GM21360 (cell line): ENCODE measurements at regions not wholly inside any gene's neighbourhood (a gene's known extent, or its start where the extent isn't known, plus 50 kb on each side); places are given as distances from the start of the nearest gene placed in this dataset.
"Not testable (repeated sequence)": the region's sequence is repeated elsewhere in the genome, so short reads cannot be mapped to it uniquely, and the experiment has no call there.

ENCODE experiments used
- ATAC-seq: cut with Tn5 transposase; IDR thresholded peaks from one replicate; pipeline ENCODE4 v1.9.1; 2021; ENCODE audit warnings: mild to moderate bottlenecking, moderate library complexity; ENCODE audit not compliant: unreplicated experiment

GRCh38 chr4:186954509-186954908, 230.9 kb upstream of the FAT1 start:
- no peak for ATAC-seq

GRCh38 chr4:186954956-186955355, 231.3 kb upstream of the FAT1 start:
- ATAC-seq = no peak

GRCh38 chr4:186957952-186958555, 234.4 kb upstream of the FAT1 start:
- no peak for ATAC-seq

GRCh38 chr4:186958726-186959350, 235.2 kb upstream of the FAT1 start:
- no peak for ATAC-seq

GRCh38 chr4:186979961-186980745, 256.5 kb upstream of the FAT1 start:
- ATAC-seq = no peak

GRCh38 chr4:186981161-186981560, 257.5 kb upstream of the FAT1 start:
- no peak for ATAC-seq

- ATAC-seq = no peak
Measured at GRCh38 chr4:186982160-186982559, 258.5 kb upstream of the FAT1 start.

- no peak for ATAC-seq
Measured at GRCh38 chr4:186984105-186984644, 260.5 kb upstream of the FAT1 start.

- no peak for ATAC-seq
Measured at GRCh38 chr4:186999686-187000085, 276.0 kb upstream of the FAT1 start.

GRCh38 chr4:187000281-187000680, 276.6 kb upstream of the FAT1 start:
- no peak for ATAC-seq

GRCh38 chr4:187002133-187002532, 278.5 kb upstream of the FAT1 start:
- ATAC-seq = not testable (repeated sequence)

- ATAC-seq = no peak
Measured at GRCh38 chr4:187004628-187005027, 281.0 kb upstream of the FAT1 start.

GRCh38 chr4:187006189-187006618, 282.5 kb upstream of the FAT1 start:
- ATAC-seq = no peak

- ATAC-seq = no peak
Measured at GRCh38 chr4:187010052-187010451, 286.4 kb upstream of the FAT1 start.

- no peak for ATAC-seq
Measured at GRCh38 chr4:187016101-187016500, 292.4 kb upstream of the FAT1 start.

GRCh38 chr4:187017147-187017546, 293.5 kb upstream of the FAT1 start:
- ATAC-seq = no peak

- no peak for ATAC-seq
Measured at GRCh38 chr4:187019896-187020295, 296.2 kb upstream of the FAT1 start.

GRCh38 chr4:187020676-187021075, 297.0 kb upstream of the FAT1 start:
- no peak for ATAC-seq

GRCh38 chr4:187021436-187022205, 298.0 kb upstream of the FAT1 start:
- ATAC-seq = no peak

GRCh38 chr4:187027272-187027671, 303.6 kb upstream of the FAT1 start:
- ATAC-seq = no peak

GRCh38 chr4:187042251-187042650, 318.6 kb upstream of the FAT1 start:
- no peak for ATAC-seq
